NCI-H82 treated with DMSO at 0.1 percent for 48 hours (cell line): ENCODE measurements at regions not wholly inside any gene's neighbourhood (a gene's known extent, or its start where the extent isn't known, plus 50 kb on each side); places are given as distances from the start of the nearest gene placed in this dataset.

Experiments used
- DNase-seq: peaks from one replicate; lab custom pipeline; 2025; ENCODE audit not compliant: unreplicated experiment; lab: John Stamatoyannopoulos, UW

DNA sequence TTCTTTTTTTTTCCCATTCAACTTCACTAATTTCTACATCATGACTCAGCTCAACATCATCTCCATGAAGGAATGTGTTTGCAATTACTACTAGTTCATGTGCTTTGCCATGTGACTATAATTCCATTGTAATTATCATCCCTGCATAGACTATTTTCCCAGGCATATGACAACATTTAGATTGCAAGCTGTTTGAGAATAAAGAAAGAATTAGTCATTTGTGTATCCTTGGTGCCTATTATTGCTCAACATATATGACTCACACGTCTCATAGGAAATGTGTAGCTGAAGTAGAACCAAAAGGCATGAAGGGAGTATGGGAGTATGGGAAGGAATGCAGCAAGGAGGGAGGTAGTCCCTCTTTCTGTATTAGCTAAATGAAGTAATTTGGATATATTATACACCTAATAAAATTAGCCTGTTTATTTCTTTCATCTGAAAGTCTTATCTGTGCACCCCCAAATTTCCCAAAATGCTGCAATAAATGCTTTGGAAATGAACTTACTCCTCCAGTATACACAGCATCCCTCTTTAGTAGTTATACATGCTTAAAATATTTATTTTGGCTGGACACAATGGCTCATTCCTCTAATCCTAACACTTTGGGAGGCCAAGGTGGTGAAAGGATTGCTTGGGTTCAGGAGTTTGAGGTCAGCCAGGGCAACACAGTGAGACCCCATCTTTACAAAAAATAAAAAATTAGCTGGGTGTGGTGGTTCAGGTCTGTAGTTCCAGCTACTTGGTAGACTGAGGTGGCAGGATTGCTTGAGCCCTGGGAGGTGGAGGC is 316.9 kb upstream of the ADGRL4 start:
- DNase-seq: no peak

DNA sequence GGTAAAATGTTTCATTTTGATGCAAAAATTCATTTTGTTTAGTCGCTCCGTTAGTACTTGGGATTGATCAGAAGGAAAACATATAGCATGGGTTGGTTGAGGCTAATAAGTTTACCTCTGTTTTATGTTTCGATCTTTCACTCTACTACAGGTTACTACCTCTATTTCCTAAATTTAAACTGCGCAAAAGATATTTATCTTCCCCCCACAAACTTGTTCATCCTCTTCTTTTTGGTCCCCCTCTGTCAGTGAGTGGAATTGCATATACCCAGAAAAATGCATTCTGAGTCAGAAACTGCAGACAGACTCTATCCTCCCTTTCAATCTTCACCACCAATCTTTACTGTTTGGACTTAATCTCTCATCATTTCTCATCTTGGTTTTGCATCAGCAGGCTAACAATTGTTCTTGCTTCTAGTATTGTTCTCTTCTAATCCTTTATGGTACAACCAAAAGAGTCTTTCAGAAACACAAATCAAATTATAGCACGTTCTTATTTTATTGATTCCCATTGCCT is 316.0 kb upstream of the ADGRL4 start:
- DNase-seq: no peak

DNA sequence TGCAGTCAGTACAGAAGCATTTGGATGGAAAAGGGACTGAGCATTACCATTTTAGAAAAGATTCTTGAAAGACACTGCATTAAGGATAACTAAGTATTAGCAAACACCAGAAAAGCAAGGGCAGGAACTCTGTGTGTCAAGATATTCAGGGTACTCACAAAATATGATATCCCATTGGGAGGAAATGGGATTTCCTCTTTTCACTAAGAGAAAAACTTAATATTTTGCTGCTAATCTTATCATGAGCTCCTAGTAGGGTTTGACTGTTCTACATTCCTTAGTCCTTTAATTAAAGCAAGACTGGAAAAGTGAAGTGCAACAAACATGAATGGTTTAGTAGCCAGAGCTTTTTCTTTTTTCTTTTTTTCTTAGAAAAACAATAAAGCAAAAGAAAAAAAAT is 305.9 kb upstream of the ADGRL4 start:
- no peak for DNase-seq

DNA sequence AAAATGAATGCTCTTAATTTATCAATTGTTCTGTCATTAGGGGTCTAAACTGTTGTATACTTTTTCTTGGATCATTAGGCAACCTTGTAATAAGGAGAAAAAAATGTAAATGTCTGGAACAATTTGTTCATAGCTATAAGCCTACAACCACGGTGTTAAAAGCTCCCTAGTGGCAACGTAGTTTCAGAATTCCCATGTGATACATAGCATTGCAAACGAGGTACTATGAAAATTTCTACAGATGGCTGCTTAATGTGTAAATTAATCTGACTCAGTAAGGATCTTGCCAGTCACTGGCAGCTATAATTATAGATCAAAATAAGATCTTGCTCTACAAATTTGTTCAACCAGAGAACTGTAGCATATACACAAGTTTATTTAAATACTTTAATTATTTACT is 304.1 kb upstream of the ADGRL4 start:
- no peak for DNase-seq

DNA sequence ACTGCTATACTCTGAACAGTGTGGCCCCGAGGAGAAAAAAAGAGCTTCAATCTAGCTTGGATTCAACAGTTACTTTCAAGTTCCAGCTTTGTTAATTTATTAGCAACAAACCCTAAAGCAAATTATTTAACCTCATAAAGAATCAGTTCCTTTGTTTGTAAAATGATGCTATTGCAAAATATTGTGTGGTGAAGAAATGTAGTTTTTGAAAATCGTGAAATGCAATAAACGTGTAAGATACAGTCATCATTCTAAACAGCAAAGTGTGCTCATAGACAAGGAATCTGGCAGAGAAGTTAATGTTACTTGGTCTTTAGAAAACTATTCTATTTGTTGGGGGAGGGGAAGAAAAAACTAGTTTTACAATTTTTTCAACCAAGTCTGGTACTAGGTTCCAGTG is 297.6 kb upstream of the ADGRL4 start:
- no peak for DNase-seq

DNA sequence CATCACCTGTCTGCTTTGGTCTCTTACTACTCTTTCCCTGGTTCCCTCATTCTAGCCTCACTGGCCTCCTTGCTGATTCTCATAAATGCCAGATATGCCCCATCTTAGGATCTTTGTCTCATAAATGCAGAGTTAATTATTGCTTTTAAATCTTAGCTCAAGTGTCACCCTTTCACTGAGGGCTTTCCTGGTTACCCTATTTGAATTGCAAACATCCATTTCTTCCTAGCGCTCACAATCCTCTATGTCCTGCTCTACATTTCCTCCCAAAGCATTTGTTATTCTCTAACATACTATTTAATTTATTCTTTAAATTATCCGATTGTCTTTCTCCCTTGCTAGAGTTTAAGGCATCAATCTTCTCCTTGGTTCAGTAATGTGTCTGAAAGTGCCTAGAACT is 296.5 kb upstream of the ADGRL4 start:
- no peak for DNase-seq

DNA sequence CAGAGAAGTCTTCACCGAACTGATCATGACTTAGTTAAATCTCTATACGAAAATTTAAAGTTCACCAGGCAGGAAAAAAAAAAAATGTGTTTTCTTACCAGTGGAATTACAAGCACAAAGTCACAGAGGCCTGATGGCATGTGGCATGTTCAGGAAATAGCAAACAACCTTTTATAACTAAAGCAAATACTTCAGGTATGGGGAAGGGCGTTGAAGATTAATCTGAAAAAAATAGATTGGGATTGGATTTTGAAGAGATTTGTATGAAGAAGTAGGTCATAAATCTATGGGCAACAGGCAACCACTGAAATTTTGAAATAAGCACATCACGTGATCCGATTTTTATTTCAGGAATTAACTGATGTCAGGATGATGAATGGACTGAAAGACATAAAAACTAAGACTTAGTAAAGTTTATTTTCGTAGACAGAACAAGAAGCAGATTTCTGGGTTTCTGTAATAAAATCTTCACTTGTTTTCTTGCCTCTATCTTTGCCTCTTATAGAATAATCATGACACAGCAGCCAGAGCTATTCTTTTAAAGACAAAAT is 295.9 kb upstream of the ADGRL4 start:
- DNase-seq: no peak

DNA sequence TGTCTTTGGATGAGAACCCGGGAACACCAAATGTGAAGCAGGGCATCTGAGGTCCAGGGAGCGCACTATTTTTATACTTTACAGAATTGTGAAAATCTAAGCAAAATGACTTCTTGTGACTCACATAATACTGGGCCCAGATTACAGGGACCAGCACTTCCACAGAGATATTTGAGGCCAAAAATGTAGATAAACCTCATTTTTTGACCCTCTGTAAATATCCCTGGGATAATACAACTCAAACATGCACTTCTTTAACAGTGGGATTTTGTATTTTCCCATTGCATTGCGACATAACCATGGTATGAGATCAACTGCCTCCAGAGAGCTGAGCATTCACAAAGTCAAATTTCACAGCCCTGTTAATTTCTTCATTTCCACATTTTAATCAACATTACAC is 289.4 kb upstream of the ADGRL4 start:
- no peak for DNase-seq

DNA sequence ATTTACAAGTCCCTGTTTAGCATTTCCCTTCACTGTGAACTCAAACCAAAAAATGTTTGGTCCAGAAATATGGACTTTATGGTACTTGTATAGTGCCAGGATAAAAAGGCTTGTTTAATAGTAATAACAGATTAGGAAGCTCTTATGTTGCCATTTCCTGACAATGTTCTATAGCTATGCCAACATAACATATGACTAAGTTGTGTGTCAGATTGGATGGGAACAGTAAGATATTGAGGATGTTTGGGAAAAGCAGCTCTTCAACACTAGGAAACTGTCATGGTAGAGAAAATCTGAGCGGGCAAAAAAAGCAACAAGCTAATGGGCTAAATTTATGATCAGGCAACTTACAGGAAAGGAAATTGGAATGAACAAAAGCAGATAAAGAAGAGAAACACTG is 287.1 kb upstream of the ADGRL4 start:
- no peak for DNase-seq

DNA sequence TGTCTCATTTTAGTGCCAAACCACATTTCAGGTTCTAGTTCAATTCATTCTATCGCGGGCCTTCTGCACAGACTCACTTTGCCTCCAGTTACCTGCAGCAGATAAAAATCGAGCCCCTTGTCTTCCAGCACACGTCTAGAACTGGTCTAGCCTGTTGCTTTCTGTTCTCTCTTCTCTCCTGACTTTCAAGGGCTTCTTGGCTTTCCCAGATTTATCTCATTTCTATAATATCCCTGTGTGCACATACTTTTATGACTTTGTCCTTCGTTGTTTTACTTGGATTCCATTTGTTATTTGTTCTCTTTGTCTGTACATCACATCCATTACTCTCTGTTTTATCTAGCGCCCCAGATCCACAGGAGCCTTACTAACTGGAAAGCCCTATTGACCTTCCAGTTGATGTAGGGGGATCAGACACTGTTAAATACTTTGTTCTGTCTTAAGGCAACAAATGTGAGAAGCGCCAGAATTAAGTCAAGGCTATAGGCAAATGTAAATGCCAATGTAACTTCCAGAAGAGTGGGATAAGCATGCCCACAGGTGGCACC is 284.5 kb upstream of the ADGRL4 start:
- DNase-seq: no peak

DNA sequence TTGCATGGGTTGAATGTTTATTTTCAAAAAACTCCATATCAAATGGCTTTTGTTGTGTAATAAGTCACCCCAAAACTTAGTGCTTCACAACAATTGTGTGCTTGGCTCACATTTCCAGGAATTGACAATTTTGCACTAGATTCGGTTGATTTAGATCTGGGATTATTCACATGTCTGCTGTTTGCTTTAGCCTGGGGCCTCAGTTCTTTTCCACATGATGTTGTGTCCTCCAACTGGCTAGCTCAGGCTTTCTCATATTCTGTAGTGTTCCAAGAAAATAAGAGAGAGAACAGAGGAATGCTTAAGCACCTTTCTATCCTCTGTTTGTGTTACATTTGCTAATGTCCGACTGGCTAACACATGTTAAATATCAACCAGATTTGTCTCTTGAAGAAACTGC is 281.5 kb upstream of the ADGRL4 start:
- no peak for DNase-seq

DNA sequence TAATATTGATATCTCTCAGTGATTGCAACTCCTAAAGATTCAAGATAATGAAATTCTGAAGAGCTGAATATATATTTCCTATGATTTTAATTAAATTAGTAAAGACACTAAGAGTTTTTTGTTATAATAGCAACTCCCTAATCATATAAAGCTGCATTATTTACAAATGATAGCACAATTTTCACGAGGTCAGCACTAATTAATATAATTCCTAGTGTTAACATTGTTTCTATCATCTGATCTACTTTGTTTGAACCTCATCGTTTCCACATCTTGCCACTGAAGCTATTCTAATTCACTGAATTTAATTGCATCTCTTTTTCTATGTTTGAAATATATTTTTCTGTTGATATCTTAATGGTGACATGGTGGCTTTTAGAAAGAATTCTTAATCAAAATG is 279.1 kb upstream of the ADGRL4 start:
- DNase-seq: no peak

DNA sequence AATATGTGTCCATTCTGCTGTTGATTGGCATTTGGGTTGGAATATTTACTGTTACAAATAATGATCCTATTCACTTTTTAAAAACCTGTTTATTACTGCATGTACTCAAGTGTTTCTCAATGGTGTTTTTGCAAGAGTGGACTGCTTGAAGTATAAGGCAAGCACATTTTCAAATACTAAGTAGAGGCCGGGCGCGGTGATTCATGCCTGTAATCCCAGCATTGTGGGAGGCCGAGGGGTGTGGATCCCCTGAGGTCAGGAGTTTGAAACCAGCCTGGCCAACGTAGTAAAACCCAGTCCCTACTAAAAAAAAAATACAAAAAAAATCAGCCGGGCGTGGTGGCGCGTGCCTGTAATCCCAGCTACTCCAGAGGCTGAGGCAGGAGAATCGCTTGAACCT is 276.9 kb upstream of the ADGRL4 start:
- DNase-seq: no peak

DNA sequence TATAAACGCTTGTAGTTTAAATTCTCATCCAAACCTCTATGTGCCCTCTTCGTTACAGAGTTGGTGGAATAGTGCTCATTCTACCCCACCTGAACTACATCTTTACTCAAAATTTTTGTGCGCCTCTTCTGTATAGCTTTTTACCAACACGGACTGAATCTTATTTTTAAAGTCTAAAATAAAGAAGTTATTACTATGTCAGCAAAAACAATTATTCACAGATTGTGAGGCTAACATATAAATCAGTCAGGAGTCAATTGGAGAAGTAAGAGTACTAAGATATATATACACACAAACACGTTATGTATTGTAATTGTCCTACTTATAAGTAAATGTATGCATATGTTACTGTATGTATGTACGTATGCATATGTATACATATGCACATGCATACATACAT is 274.9 kb upstream of the ADGRL4 start:
- no peak for DNase-seq

DNA sequence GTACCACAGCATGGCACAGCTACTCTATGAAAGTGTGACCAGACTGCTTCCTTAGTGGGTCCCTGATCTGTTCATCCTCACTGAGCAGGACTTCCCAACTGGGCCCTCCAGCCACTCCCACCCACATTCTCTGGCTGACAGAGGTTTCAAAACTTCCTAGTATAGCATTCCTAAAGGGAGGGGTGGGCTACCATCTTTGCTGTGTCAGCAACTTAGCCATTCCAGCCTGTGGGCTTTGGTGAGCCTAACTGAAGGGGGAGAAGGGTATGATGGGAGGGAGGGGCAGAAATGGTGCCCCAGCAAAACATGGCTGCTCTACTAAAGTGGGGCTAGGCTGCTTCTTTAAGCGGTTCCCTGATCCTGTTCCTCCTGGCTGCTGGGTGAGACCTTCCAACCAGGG is 265.2 kb upstream of the ADGRL4 start:
- DNase-seq: no peak

DNA sequence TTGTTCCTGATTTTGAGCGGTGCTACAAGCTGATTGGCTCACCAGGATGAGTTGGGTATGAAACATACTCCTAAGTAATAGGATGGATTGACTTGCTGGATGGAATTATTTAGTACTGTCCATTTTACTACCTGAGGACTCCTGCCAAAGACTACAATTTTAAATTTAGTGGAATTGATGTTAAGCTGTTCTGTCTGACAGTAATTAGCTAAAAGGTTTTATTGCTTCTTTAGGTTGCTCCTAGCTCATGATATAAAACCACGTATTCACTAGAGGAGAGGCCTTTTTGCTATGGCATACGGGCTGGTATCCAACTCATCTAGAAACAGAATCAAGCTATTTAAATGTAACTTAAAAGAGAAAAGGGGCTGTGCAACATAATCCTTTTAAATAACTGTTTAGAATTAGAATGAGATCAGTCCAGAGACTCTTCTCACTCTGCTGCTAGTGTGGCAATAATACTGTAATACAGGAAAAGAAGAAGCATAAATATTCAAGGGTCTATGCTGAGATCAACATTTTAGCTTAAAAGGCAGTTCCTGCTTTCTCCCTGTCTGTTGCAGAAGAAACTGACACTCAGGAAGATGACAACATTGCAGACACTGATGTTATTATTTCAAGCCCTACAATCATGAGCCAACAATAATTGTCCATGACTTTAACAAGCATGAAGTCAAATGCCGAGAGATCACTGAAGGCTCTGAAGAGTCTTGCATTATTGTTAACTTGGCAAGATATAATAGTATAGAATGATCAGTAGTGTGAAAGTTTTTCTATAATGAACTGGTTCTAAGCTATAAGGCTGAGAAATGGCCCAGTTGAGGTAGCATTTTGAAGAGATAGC is 258.7 kb upstream of the ADGRL4 start:
- DNase-seq: no peak

DNA sequence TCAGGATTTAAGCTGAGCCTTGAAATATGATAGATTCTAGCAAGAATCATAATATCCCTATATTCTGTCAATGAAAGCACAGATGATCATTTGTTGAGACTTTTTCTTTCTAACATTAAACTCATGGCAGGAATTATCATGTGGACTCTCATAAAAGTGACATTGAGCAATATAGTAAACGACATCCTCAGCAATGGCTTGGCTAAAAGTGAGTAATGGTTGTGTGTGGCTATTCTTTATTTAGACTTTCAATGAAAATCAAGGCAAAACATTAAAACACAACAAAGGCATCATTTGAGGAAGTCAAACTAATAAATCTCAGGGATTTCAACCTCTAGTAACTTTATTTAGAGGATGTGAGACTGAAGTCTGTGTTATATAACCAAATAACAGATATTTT is 257.8 kb upstream of the ADGRL4 start:
- no peak for DNase-seq

DNA sequence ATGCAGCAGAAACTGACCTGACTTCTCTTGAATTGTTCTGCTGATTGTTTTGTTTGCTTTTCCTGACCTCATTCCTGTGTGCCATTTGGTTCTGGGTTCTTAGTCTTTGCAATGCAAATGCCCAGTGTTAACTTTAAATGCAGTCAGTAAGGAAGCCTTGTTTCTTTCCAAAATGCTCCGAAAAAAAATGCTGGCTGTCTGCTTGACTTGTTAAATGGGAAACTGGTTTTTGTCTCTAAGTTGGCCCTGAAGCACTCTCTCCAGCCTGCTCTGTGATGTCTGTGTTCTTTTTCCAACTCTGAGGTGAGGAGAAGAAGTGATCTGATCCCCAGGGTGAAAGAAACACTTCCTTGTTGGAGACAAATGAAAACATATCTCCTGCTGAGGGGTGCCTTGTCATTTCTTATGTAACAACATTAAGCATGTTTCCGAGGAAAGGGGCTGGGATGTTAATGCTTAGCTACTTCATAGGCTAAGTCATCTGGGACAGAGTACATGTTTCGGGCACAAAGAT is 256.3 kb upstream of the ADGRL4 start:
- DNase-seq: no peak

DNA sequence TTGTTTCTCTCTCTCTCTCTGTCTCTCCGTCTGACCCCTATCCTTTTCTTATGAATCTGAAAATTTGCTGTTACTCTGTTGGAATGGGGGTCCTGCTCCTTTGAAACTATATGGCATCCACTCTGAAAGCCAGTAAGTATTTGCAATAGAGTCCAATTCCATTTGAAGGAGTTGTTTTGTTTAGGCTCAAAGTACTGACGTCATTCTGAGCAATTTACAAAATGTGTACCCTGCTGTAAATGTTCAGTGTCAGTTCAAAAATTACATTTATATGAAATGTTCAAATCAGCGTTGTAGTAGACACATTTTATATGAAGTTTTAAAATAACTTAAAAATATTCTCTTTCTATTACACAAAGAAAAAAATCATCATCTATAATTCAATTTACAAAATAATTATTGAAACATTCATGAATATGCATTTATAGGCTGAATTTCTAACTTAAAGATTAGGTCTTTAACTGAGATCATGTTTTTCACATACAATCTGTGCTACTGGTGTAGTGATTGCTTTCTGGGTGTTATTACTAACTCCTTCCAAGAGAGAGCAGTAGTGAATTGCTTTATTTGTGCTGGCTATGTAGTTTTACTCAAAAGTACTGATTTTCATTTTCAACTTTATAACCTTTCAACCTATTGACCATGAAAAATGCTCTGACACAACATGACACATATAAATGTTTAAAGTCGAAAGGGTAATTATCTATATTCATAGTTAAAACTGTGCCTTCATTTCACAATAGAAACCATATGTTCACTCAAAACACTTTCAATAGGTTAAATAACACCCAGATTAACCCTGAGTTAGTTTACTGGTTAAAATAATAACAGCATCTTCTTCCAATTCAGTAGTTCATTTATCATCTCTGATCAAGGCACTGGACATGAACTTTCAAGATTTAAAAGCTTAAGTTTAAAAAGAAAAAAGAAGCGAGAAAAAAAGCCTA is 253.1 kb upstream of the ADGRL4 start:
- no peak for DNase-seq

DNA sequence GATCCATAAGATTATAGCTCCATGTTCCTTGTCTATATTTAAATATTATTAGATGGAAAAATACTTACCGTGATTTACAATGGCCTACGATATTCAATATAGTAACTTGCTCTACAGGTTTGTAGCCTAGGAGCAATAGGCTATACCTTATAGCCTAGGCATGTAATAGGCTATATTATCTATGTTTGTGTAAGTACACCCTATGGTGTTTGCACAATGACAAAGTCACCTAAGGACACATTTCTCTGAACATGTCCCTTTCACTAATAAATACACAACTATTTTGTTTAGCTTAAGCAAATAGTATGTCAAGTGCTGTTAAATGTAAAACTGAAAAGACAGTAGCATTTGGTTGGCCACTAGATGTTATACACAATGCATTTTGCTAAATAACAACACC is 248.9 kb upstream of the ADGRL4 start:
- no peak for DNase-seq
